A549 (cell line): ENCODE measurements at regions not wholly inside any gene's neighbourhood (a gene's known extent, or its start where the extent isn't known, plus 50 kb on each side); places are given as distances from the start of the nearest gene placed in this dataset.

Experiments
- ATAC-seq, 2 experiments: fragments of 200-7000 bp in 1 of 2; fragments of >200 bp in 1 of 2; cut with Nextera tagmentation in 1 of 2; cut with Tn5 transposase in 1 of 2; 3 replicates each; pipeline versions ENCODE4 v1.8.0 to v1.9.1; 2018 to 2020; ENCODE audit warnings: mild to moderate bottlenecking in 1 of 2, moderate library complexity in 1 of 2
- CTCF ChIA-PET: fragments of 300-600 bp; sonication (Branson Sonifier 250); formaldehyde crosslinking; extraction: SDS; loops from one replicate; lab custom pipeline; 2021; ENCODE audit warnings: antibody characterized with exemption, inconsistent platforms; lab: Yijun Ruan, JAX
- POLR2A ChIA-PET: fragments of 350-600 bp; formaldehyde crosslinking; extraction: SDS; loops from one replicate; lab custom pipeline; 2021; ENCODE audit warnings: antibody characterized with exemption, inconsistent platforms; lab: Yijun Ruan, JAX
- DNase-seq, 2 experiments: peaks; one replicate each; pipeline versions ENCODE4 v3.0.0 to v3.0.0-alpha.2; 2011 to 2016; ENCODE audit warnings: low read depth in 1 of 2, low spot score in 1 of 2
- FAIRE-seq: peaks from 2 replicates; lab custom pipeline; 2011; peaks lifted over from hg19 to GRCh38; lab: Jason Lieb, UNC
- H3K27ac ChIP-seq, 2 experiments: fragments of >200 bp; sonication (Bioruptor Twin); formaldehyde crosslinking; 3 replicates each; pipeline ENCODE4 v1.5.1; 2016 to 2017
- H3K4me1 ChIP-seq: fragments of >200 bp; sonication (Bioruptor Twin); formaldehyde crosslinking; 3 replicates; pipeline ENCODE4 v1.6.1; 2016
- H3K4me2 ChIP-seq: fragments of >200 bp; sonication (Bioruptor Twin); formaldehyde crosslinking; 3 replicates; pipeline ENCODE4 v1.6.1; 2016
- H3K4me3 ChIP-seq: fragments of >200 bp; sonication (Bioruptor Twin); formaldehyde crosslinking; 3 replicates; pipeline ENCODE4 v1.5.1; 2016
- H3K9me3 ChIP-seq: fragments of >200 bp; sonication (Bioruptor Twin); formaldehyde crosslinking; 3 replicates; pipeline ENCODE4 v1.6.1; 2016
- BCL3 ChIP-seq: fragments of >200 bp; sonication (Bioruptor Twin); formaldehyde crosslinking; IDR thresholded peaks from 3 replicates; pipeline ENCODE4 v1.6.1; 2016
- BHLHE40 ChIP-seq: IDR thresholded peaks from 2 replicates; pipeline ENCODE4 v1.6.1; 2012; ENCODE audit warnings: low read depth, low read length, inconsistent platforms
- CEBPB ChIP-seq, 2 experiments: fragments of >200 bp in 1 of 2; sonication (Bioruptor Twin) in 1 of 2; formaldehyde crosslinking in 1 of 2; IDR thresholded peaks; 2 replicates each; pipeline ENCODE4 v1.6.1; 2012 to 2016
- EHMT2 ChIP-seq: fragments of 200-600 bp; sonication (generic); IDR thresholded peaks from 2 replicates; pipeline ENCODE4 v1.6.1; 2016; ENCODE audit warnings: antibody characterized with exemption, low read depth, mild to moderate bottlenecking, moderate library complexity
- EP300 ChIP-seq, 2 experiments: fragments of >200 bp; sonication (Bioruptor Twin); formaldehyde crosslinking; IDR thresholded peaks; 2 replicates in 1 of 2; 3 replicates in 1 of 2; pipeline ENCODE4 v1.6.1; 2016 to 2017
- FOSL2 ChIP-seq, 2 experiments: fragments of 450-650 bp in 1 of 2; fragments of >200 bp in 1 of 2; sonication (Bioruptor Twin) in 1 of 2; formaldehyde crosslinking; IDR thresholded peaks; 2 replicates each; pipeline versions ENCODE4 v1.5.0 to v1.6.1; 2016 to 2020; ENCODE audit warnings: mild to moderate bottlenecking in 1 of 2, moderate library complexity in 1 of 2
- FOXS1 ChIP-seq: fragments of 250-450 bp; sonication (Bioruptor Pico); IDR thresholded peaks from 2 replicates; pipeline ENCODE4 v1.5.0; 2020; ENCODE audit warnings: mild to moderate bottlenecking, moderate library complexity
- HDAC2 ChIP-seq: fragments of 200-600 bp; sonication (generic); IDR thresholded peaks from 2 replicates; pipeline ENCODE4 v1.6.1; 2016
- HOXB5 ChIP-seq: fragments of 250-450 bp; sonication (Bioruptor Pico); IDR thresholded peaks from 2 replicates; pipeline ENCODE4 v1.5.0; 2020; ENCODE audit warnings: mild to moderate bottlenecking, moderate library complexity
- JUN ChIP-seq, 2 experiments: fragments of >200 bp; sonication (Bioruptor Twin); formaldehyde crosslinking; IDR thresholded peaks; 2 replicates in 1 of 2; 3 replicates in 1 of 2; pipeline ENCODE4 v1.6.1; 2016 to 2017
- KDM5A ChIP-seq: fragments of 200-600 bp; sonication (generic); IDR thresholded peaks from 2 replicates; pipeline ENCODE4 v1.6.1; 2016; ENCODE audit warnings: antibody characterized with exemption, mild to moderate bottlenecking
- MAFK ChIP-seq: fragments of 450-650 bp; IDR thresholded peaks from 2 replicates; pipeline ENCODE4 v1.6.1; 2014; ENCODE audit not compliant: partially characterized antibody
- MAX ChIP-seq: IDR thresholded peaks from 2 replicates; pipeline ENCODE4 v1.6.1; 2012
- MAZ ChIP-seq: fragments of 150-350 bp; IDR thresholded peaks from 2 replicates; pipeline ENCODE4 v1.6.1; 2014; ENCODE audit warnings: antibody characterized with exemption, low read depth, low read length, borderline replicate concordance
- MYC ChIP-seq: IDR thresholded peaks from 2 replicates; pipeline ENCODE4 v1.6.1; 2012; ENCODE audit warnings: mild to moderate bottlenecking, inconsistent platforms, low read length, improper control_type of control experiment, borderline replicate concordance
- NFE2L2 ChIP-seq: fragments of 150-350 bp; conservative IDR thresholded peaks from 2 replicates; pipeline ENCODE4 v1.6.1; 2014; ENCODE audit warnings: low read length
- NPAS2 ChIP-seq: fragments of 250-450 bp; sonication (Bioruptor Pico); IDR thresholded peaks from 2 replicates; pipeline ENCODE4 v1.8.0; 2022; ENCODE audit warnings: mild to moderate bottlenecking, moderate library complexity, borderline replicate concordance
- RAD21 ChIP-seq, 2 experiments: fragments of >200 bp in 1 of 2; sonication (Bioruptor Twin) in 1 of 2; formaldehyde crosslinking in 1 of 2; IDR thresholded peaks in 1 of 2; conservative IDR thresholded peaks in 1 of 2; 2 replicates in 1 of 2; 3 replicates in 1 of 2; pipeline ENCODE4 v1.6.1; 2012 to 2018; ENCODE audit warnings: inconsistent platforms in 1 of 2
- RCOR1 ChIP-seq: fragments of 150-350 bp; IDR thresholded peaks from 2 replicates; pipeline ENCODE4 v1.6.1; 2014; ENCODE audit warnings: antibody characterized with exemption, low read length, low read depth
- REST ChIP-seq: fragments of 200-600 bp; sonication (generic); IDR thresholded peaks from 2 replicates; pipeline ENCODE4 v1.6.1; 2016; ENCODE audit warnings: antibody characterized with exemption, mild to moderate bottlenecking, moderate library complexity
- RFX5 ChIP-seq: fragments of 450-650 bp; IDR thresholded peaks from 2 replicates; pipeline ENCODE4 v1.7.1; 2014; ENCODE audit warnings: antibody characterized with exemption, mild to moderate bottlenecking, moderate library complexity
- SMC3 ChIP-seq: fragments of >200 bp; sonication (Bioruptor Twin); formaldehyde crosslinking; IDR thresholded peaks from 3 replicates; pipeline ENCODE4 v1.6.1; 2018; ENCODE audit warnings: inconsistent platforms
- TP53 ChIP-seq: fragments of 250-450 bp; sonication (Bioruptor Pico); IDR thresholded peaks from 2 replicates; pipeline ENCODE4 v1.5.0; 2021; ENCODE audit warnings: mild to moderate bottlenecking, moderate library complexity
- ZC3H11A ChIP-seq: fragments of 450-650 bp; IDR thresholded peaks from 2 replicates; pipeline ENCODE4 v1.6.1; 2014; ENCODE audit warnings: antibody characterized with exemption, mild to moderate bottlenecking
- ZFP36 ChIP-seq: fragments of 450-650 bp; IDR thresholded peaks from 2 replicates; pipeline ENCODE4 v1.6.1; 2014; ENCODE audit warnings: borderline replicate concordance; ENCODE audit not compliant: partially characterized antibody
- WGBS: methylation state at CpG from one replicate; pipeline ENCODE4 v1.1.6; 2017; ENCODE audit errors: missing lambda C conversion rate; 5-methylcytosine and 5-hydroxymethylcytosine counted together
- TF ChIP-seq, protein P1 (sequence below): fragments of 250-450 bp; sonication (Bioruptor Pico); IDR thresholded peaks from 2 replicates; pipeline ENCODE4 v1.5.0; 2020; ENCODE audit warnings: low read depth, mild to moderate bottlenecking, moderate library complexity
- TF ChIP-seq, protein P2 (sequence below): IDR thresholded peaks from 2 replicates; pipeline ENCODE4 v1.6.1; 2012

GRCh38 chr6:165181951-165182414 lies 127.4 kb downstream of the C6orf118 start:
- Histone ChIP-seq H3K4me1 (peaks cover 25% of the 10 kb centered on the region; the same call in 2 of the 3 replicates), H3K27ac (peak overlapping the region; percentile 27 to 49; a peak in 4 of 6 replicates), H3K4me3 (no peak overlapping the region), H3K9me3 (no peaks in the 10 kb centered on the region), H3K4me2 (peak overlapping the region; percentile 19; the same call in 1 of the 3 replicates)
- ChIA-PET CTCF (interaction anchor here (1.7 kb wide), 1 partner anchor 49 kb away, joined by 5 read pairs; no protein-coding TSS in a partner anchor), POLR2A (no interaction called here)
- DNase-seq (peak in 1 of 2 experiments; percentile 13), FAIRE-seq (no peak), ATAC-seq (peak in 1 of 2 experiments; percentile 56; a peak in 2 of 6 replicates)
- 0 out of 2 replicates have a peak, but pooled peaks have one; percentile 36 for TF ChIP-seq NFE2L2
- no peak for TF ChIP-seq MYC
- TF ChIP-seq REST = no peak
- TF ChIP-seq CEBPB (IDR thresholded peaks at IDR 0.05) = no peak
- no peak for TF ChIP-seq ZFP36
- TF ChIP-seq MAZ = no peak
- TF ChIP-seq HOXB5 (CRISPR knock-in tag) = no peak
- TF ChIP-seq, protein P1, sequence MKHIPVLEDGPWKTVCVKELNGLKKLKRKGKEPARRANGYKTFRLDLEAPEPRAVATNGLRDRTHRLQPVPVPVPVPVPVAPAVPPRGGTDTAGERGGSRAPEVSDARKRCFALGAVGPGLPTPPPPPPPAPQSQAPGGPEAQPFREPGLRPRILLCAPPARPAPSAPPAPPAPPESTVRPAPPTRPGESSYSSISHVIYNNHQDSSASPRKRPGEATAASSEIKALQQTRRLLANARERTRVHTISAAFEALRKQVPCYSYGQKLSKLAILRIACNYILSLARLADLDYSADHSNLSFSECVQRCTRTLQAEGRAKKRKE (CRISPR knock-in tag) = no peak
- TF ChIP-seq RCOR1 = no peak
- no peak for TF ChIP-seq FOSL2 (IDR thresholded peaks at IDR 0.05)
- peak; percentile 32; the same call in 1 of the 2 replicates for TF ChIP-seq FOSL2 (CRISPR knock-in tag; IDR thresholded peaks at IDR 0.05)
- TF ChIP-seq JUN (IDR thresholded peaks at IDR 0.05) = no peak
- no peak for TF ChIP-seq KDM5A
- no peak for TF ChIP-seq BHLHE40
- no peak for TF ChIP-seq HDAC2
- no peak for TF ChIP-seq EHMT2
- TF ChIP-seq EP300 (IDR thresholded peaks at IDR 0.05) = no peak
- no peak for TF ChIP-seq MAX
- no peak for TF ChIP-seq RFX5
- no peak for TF ChIP-seq NPAS2
- no peak for TF ChIP-seq BCL3
- no peak for TF ChIP-seq FOXS1 (CRISPR knock-in tag)
- no peak for TF ChIP-seq RAD21 (conservative IDR thresholded peaks at IDR 0.05 in 1 of 2, IDR thresholded peaks at IDR 0.05 in 1 of 2)
- no peak for TF ChIP-seq SMC3
- TF ChIP-seq ZC3H11A = no peak
- TF ChIP-seq MAFK = peak; percentile 62
- no peak for TF ChIP-seq TP53 (CRISPR knock-in tag)
- TF ChIP-seq, protein P2, sequence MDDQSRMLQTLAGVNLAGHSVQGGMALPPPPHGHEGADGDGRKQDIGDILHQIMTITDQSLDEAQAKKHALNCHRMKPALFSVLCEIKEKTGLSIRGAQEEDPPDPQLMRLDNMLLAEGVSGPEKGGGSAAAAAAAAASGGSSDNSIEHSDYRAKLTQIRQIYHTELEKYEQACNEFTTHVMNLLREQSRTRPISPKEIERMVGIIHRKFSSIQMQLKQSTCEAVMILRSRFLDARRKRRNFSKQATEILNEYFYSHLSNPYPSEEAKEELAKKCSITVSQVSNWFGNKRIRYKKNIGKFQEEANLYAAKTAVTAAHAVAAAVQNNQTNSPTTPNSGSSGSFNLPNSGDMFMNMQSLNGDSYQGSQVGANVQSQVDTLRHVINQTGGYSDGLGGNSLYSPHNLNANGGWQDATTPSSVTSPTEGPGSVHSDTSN = no peak
- 77% methylated on average over 6 of the region's 6 CpGs for WGBS
